ENCODE measurements at regions not wholly inside any gene's neighbourhood (a gene's known extent, or its start where the extent isn't known, plus 50 kb on each side); places are given as distances from the start of the nearest gene placed in this dataset.

GRCh38 chr22:48646216-48646925, 1181.3 kb downstream of the BRD1 start:
- no peak for DNase-seq

DNA sequence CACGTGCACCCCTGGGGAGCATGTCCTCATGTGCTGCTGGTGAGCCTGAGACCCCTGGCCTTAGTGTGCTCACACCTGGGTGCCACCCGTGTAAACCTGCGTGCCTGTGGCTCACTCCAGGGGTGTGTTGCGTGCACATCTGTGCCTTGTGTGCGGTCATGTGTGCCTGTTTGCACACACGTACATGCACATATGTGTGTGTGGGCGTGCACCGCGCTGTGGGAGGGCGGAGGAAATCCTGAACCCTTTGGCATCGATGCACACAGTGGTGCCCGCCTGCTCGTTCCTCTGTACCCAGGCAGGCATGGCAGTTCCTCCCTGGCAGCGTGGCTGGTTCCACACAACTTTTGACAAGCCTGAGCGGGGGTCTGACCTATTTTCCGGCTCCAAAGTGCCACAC, 1181.9 kb downstream of the BRD1 start:
- DNase-seq = no peak

DNA sequence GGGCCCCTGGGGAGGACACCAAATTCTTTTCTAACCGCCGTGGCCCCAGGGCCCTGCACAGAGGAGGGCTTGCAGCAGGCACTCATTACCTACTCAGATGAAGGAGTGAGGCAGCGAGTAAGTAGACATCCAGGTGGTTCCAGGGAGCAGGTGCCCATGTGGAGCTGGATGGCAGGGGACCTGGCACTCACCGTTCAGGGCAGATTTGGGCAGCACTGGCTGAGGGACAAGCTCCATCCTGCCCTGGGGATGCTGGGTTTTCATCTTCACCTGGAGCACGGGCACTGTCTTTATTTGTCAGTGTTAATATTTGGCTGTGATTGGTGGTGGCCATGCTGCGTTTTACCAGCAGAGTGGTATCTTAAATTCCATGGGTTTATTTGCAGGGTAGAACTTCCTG, 1182.7 kb downstream of the BRD1 start:
- no peak for DNase-seq

GRCh38 chr22:48644108-48644507, 1183.6 kb downstream of the BRD1 start:
- DNase-seq = no peak

DNA sequence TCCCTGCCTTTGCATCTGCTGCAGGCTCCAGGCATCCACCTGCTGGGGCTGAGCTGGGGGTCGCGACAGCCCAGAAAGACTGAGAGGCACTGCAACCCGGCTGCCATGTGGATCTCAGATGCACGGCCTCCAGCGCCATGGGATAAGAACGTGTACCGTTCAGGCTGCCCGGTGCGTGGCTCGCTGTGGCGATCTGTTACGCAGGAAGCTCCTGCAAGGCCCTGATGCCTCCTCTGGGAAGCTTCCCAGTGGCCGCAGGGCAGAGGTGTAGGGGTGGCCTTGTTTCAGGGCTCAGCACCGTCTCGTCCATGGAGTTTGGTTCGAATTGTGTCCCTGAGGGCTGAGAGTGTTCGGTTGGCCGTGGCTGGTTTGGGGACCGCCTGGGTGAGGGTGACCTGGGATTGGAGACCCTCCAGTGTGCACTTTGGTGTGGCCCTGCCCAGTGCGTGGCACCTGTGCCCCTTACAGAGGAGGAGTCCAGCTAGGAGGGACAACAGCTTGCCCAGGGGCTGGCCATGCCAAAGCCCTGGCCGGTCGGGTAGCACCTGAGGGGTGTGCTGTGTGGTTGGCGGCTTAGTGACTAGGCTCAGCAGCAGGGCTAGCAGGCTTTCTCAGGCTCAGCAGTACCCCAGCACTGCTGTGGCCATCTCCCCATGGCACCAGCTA, 1184.5 kb downstream of the BRD1 start:
- DNase-seq = no peak

- DNase-seq = no peak
These were observed 1185.1 kb downstream of the BRD1 start for GRCh38 chr22:48642550-48642949.

DNA sequence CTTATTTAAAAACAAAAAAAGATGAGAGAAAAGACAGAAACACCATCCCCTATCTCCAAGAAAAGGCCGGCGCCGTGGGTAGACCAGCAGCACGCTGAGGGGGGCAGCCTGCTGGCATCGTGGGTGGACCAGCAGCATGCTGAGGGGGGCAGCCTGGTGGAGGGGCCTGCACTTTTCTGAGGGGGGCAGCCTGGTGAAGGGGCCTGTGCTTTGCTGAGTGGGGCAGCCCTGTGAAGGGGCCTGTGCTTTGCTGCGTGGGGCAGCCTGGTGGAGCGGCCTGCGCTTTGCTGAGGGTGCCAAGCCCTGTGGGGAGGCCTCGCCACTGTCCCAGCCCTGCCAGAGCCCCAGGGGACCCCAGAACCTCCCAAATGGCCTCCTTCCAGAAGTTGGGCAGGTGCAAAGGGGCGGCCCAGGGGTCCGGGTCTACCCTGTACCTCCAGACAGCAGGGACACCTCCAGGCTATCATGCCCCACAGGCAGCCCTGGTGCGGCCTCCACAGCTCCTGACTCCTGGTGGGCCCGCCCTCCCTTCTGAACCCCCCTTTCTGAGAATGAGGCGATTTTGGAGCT, 1185.7 kb downstream of the BRD1 start:
- no peak for DNase-seq

DNA sequence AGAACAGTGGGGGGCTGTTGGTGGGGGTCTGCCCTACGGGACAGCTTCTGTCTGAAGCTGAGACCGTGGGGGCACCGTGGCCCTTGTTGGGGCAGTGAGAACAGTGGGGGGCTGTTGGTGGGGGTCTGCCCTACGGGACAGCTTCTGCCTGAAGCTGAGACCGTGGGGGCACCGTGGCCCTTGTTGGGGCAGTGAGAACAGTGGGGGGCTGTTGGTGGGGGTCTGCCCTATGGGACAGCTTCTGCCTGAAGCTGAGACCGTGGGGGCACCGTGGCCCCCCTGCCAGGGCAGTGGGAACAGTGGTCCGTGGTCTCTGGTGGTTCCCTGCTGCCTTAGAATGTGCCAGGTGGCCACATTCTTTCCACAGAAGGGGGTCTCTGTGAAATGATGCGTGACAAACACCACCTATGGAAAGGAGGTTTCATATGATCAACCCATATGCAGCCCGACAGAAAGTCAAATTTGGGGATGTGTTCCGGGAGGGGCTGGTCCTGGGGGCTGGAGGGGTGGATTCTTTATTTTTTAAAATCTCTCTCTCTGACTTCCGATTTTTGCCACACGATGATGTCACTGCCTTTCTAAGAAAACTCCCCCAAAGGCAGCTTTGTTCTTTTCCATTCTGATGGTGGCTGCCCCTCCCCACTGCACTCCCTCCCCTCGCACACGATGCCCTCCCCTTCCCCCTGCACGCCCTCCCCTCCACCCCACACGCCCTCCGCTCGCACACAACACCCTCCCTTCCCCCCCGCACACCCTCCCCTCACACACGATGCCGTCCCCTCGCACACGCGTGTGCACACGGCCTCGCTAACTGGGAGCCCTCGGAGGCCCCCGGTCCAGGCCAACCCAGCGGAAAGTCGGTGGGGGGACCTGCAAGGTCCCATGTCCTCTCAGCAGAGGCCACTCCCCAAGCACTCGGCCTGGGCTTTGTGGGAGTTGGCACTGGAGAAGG, 1186.5 kb downstream of the BRD1 start:
- no peak for DNase-seq

GRCh38 chr22:48639896-48640748, 1187.6 kb downstream of the BRD1 start:
- no peak for DNase-seq

DNA sequence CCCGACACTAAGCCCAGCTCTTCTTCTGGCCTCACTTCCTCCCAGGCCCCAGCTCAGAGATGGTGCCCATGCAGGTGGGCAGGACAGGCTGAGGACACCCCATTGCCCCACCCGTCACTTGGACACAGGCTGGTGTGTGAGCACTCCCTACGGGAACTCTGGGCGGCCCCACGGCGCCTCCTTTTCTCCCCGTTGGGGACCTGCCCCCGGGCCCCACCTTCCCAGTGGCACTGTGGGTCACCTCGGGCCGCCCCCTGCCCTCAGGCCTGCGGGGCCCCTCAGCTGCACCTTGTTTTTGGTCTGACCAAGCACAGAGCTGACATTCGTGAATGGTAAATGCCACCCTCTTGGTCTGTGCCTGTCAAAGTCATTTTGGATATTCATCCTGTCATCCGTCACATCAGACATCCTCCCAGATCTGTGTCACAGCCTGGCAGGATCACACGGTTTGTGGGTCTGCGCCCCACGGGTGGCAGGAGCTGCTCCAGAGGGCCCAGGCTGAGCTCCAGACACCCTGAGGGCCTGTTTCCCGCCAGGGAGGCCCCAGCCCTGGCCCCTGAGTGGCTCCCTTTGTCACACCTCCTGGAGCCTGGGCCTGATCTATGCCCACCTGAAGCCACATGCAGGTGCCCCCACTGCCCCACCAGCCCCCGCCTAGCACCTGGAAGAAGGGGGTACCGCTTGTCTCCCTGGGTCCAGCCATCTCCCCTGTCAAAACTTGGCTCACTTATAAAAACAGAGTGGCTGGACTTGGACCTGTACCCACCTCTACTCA, 1188.5 kb downstream of the BRD1 start:
- DNase-seq = no peak

DNA sequence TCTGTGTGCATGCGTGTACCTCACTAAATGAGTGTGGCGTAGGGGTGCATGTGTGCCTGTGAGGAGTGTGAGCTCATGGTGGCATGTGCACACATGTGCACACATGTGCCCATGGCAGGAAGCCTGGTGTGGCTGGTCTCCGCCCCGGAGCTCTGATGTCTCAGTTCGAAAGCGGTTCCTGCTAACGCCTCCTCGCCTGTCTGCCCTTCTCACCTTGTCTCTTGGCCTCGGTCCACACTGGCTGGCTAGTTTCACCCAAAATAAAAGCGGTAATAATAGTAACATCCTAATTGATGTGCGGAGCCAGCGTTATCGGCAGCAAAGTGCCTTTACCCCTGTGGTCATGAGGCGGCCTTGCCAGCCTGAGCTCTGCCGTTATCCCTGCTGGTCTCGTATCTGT, 1190.4 kb downstream of the BRD1 start:
- no peak for DNase-seq

DNA sequence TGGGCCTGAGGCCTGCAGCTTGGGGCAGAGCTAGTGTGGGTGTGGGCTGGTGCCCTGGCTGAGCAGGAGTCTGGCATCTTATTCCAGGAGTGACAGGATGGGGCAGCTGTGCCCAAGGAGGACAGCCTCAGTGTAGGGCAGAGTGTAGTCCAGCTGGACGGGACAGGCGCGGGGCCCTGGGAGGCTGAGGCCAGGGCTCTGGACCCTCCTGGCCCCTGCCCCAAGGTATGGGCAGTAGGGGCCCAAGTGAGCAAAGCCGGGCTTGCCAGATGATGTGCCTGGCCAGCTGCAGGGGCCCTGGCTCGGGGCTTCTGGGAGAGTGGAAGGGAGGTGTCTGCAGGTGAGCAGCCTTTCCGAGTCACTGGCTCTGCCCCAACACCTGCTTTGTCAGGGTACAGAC, 1190.9 kb downstream of the BRD1 start:
- DNase-seq = no peak

DNA sequence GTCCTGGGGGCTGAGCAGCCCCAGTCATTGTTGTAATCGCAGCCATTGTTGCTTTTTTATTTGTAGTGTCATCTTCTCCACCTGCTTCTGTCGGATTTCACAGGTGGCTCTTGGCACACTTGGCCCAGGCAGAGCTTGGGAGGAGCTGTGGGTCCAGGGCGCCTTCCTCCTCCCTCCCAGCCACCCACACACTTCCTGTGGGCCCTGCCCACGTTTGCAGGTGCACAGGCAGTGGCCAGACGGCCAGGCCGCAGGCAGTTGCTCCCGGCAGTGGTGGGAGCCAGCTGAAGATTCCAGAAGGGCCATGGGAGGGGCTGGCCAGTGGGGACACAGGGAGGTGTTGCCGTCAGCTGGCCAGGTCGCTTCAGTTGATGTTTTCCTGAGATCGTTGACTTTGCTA, 1191.9 kb downstream of the BRD1 start:
- DNase-seq = no peak

DNA sequence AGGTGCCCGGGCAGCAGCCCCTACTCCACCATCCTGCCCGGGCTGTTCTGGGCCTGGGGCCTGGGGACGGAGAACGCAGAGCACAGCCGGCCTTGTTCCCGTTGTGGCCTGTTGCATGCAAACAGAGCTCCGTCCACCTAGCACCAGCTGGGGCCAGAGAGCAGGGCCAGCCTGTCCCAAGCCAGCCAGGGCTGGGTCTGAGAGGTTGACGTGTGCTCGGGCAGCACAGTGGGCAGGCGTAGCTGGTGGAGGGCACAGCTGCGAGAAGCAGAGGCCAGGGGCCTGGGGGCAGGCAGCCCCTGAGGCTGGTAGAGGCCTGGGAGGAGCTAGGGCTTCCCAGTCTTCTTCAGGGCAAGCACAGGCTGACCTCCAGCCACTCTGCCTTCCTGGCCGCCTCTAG, 1192.6 kb downstream of the BRD1 start:
- no peak for DNase-seq

DNA sequence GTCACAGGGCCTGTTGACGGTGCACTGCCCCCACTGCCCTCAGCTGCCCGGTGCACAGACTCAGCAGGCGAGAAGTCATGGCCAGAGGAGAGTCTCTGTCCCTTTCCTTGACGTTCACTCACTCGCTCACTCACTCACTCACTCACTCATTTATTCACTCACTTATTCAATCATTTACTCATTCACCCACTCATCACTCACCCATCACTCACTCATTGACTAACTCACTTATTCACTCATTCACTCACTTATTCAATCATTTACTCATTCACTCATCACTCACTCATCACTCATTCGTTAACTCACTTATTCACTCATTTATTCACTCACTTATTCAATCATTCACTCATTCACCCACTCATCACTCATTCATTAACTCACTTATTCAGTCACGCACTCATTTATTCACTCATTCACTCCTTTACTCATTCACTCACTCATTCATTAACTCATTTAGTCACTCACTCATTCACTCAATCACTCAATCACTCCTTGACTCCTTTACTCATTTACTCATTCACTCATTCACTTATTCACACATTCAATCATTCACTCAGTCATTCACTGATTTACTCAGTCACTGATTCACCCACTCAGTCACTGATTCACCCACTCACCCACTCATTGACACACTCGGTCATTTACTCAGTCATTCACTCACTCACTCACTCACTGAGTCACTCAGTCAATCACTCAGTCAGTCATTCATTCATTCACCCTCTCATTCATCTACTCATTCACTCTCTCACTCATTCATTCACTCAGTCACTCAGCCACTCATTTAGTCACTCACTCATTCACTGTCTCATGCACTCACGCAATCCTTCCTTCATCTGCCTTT, 1193.5 kb downstream of the BRD1 start:
- DNase-seq = no peak

DNA sequence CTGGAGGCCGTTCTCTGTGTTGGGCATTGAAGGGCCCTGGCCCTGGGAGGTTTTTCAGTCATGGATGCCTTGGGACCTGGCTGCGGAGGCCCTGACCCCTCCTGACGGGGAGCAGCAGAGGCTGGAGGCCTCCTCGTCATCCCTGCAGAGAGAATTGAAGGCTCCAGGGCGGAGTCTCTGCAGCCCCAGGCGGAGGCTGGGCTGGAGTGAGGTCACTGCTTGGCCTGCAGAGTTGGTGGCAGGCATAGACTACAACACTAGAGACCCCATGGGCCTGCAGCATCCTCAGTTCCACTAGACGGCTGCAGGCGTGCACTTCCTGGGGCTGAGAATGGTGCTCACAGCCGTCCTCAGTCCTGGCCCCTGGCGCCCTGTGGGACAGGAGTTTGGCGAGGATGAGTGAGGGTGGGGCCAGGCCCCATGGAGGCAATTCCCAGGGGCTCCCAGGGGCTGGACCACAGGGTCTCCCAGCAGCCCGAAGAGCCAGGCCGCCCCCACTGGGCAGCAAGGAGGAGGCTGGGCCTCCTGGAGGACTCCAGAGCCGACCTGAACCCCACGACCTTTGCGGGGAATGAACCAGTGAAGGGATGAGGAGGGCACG, 1194.9 kb downstream of the BRD1 start:
- no peak for DNase-seq

DNA sequence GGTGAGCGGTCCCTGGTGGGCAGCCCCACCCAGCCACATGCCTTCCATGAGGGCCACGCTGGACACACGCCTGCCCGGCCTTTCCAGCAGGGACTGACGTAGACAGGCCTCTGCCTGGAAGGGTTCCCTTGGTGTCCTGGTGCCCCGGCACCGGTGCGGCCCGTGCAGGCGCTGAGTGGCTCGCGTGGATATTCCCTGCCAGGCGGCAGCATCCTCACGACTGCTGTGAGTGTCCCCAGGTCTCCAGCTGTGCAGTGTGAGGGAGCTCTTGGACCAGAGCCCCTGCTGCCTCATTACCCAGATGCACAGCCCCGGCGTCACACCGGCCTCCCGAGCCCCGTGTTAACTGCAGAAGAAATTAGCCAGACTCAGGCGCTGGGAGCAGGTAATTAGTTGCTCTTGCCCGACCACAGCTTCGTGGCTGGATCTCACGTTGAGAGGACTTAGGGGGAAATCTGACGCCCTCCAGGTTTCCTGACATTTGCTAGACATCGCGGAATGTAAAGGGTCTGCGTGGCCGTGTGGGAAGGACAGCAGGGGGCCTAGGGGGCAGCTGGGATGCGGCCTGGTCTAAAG, 1196.3 kb downstream of the BRD1 start:
- no peak for DNase-seq

DNA sequence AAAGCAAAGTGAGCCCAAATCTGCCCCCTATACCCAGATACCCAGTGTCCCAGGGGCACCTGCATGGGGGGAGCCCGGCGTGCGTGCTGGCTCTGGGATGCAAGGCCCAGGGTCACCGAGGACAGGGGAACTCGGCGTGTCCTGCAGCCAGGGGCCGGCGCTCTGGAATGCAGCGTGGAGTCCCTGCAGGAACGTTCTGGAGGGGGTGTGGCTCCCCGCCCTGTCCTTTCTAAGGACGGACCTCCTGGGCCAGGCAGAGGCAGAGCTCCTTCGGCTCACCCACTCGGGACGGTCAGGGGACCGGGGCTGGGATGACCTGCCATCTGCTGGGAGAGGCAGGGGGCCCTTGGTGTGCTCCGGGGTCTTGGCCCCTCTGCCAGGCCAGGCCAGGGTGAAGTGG, 1196.8 kb downstream of the BRD1 start:
- no peak for DNase-seq

DNA sequence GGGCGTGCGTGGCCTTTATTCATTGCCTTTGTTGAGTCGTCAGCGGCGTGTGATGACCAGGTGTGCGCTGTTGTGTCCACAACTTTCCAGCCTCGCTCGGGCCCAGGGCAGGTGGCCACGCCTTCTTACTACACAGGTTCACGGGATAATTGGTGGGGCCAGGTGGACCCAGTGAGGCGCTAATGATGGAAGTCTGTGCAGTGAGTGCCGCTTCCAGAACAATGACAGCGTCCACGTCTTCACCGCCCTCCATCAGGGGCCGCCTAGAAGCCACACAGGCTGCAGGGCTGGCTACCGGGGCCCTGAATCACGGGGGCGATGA, 1197.3 kb downstream of the BRD1 start:
- DNase-seq = no peak
